ENCODE measurements at regions not wholly inside any gene's neighbourhood (a gene's known extent, or its start where the extent isn't known, plus 50 kb on each side); places are given as distances from the start of the nearest gene placed in this dataset.

DNA sequence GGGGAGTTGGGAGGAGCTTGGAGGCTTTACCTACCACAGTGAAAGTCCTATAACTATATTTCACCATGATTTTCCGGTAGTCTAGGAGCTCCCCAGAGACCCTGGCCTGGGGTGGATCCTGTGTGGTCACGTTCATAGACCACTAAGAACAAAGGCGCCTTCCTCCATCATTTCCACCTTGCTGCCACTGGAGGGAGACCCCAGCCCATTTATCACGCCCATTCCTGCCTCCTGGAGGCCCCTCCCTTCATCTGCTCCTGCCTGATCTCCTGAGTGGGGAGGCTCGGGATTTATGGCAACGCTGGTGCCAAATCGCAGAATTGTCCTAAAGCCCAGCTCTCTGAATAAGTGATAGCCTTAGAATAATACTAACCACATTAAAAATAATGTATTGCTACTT lies 507.6 kb upstream of the SPHKAP start:
- TF ChIP-seq POLR2A (IDR thresholded peaks at IDR 0.05; ENCODE audit: low read length) (no peak), GATA1 (IDR thresholded peaks at IDR 0.05; ENCODE audit: low read depth, low read length) (no peak)
